ENCODE measurements at regions not wholly inside any gene's neighbourhood (a gene's known extent, or its start where the extent isn't known, plus 50 kb on each side); places are given as distances from the start of the nearest gene placed in this dataset.

- TF ChIP-seq ZNF462 (CRISPR knock-in tag; IDR thresholded peaks at IDR 0.05) (no peak), NANOG (IDR thresholded peaks at IDR 0.05; ENCODE audit: borderline replicate concordance) (no peak), JUNB (IDR thresholded peaks at IDR 0.05; ENCODE audit: unreplicated experiment) (no peak), ETS1 (IDR thresholded peaks at IDR 0.05) (no peak), POLR2AphosphoS5 (IDR thresholded peaks at IDR 0.05; ENCODE audit: low read depth) (no peak)
Observed at GRCh38 chr5:162683284-162683683, 615.7 kb downstream of the GABRG2 start (continued).

DNA sequence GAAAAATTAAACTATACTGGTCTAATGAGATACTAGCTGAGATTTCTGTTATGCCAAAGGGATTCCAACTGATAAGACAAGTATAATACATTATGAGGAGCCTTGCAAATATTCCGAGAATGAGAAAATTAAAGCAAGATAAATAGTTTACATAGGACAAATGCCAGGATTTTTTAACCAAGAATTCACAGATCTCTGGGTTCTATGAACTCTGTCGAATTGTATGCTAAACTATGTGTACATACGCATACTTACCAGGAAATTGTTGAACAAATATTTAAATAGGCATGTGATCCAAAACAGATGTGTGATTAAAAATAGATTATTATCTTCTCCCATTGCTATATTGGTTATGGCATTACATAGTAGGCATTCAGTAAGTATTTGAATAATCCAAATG is 616.6 kb downstream of the GABRG2 start:
- H4K20me1 ChIP-seq (replicated peaks; ENCODE audit: insufficient read depth) = no peaks in the 10 kb centered on the region
- no peaks in the 10 kb centered on the region for H3K79me2 ChIP-seq (replicated peaks; ENCODE audit: insufficient read depth)
- no peaks in the 10 kb centered on the region for H3K36me3 ChIP-seq (ENCODE audit: insufficient read depth)
- H3K27me3 Mint-ChIP-seq (ENCODE audit: insufficient read depth, low read depth, poor library complexity) = no peaks in the 10 kb centered on the region
- H3K9me3 Mint-ChIP-seq = peaks cover 15% of the 10 kb centered on the region; the same call in 1 of the 3 replicates
- 0 out of 3 replicates have a peak, but pooled peaks cover 2% of the 10 kb centered on the region for H3K36me3 Mint-ChIP-seq (ENCODE audit: low read depth)
- no peaks in the 10 kb centered on the region for H3F3A ChIP-seq (replicated peaks; ENCODE audit: low read depth)
- H3K9me2 ChIP-seq (ENCODE audit: insufficient read depth) = no peaks in the 10 kb centered on the region; the same call in 1 of the 2 replicates
- no peak for DNase-seq (ENCODE audit: low spot score)
- H3K27me3 ChIP-seq (ENCODE audit: insufficient read depth) = no peaks in the 10 kb centered on the region
- no peak for ATAC-seq
- no peak overlapping the region for H3K4me3 Mint-ChIP-seq
- H2AFZ ChIP-seq = no peak overlapping the region
- no peak overlapping the region for H3K27ac ChIP-seq (ENCODE audit: low read depth)
- no peak overlapping the region for H3K4me3 ChIP-seq
- no peaks in the 10 kb centered on the region for H3K4me1 ChIP-seq (ENCODE audit: insufficient read depth)
- H3K4me1 Mint-ChIP-seq = no peaks in the 10 kb centered on the region
- no peak overlapping the region for H3K4me2 ChIP-seq
- no peak overlapping the region for H3K27ac Mint-ChIP-seq
- TF ChIP-seq ETS1 (IDR thresholded peaks at IDR 0.05) = no peak
- no peak for TF ChIP-seq ZNF114 (CRISPR knock-in tag; IDR thresholded peaks at IDR 0.05)
- no peak for TF ChIP-seq EZH2phosphoT487 (IDR thresholded peaks at IDR 0.05; ENCODE audit: unreplicated experiment)
- no peak for TF ChIP-seq JUNB (IDR thresholded peaks at IDR 0.05; ENCODE audit: unreplicated experiment)
- no peak for TF ChIP-seq EZH2 (IDR thresholded peaks at IDR 0.05; ENCODE audit: low read depth, unreplicated experiment)
- TF ChIP-seq CREB1 (CRISPR knock-in tag; IDR thresholded peaks at IDR 0.05; ENCODE audit: low read depth) = no peak
- TF ChIP-seq ZNF331 (CRISPR knock-in tag; IDR thresholded peaks at IDR 0.05; ENCODE audit: low read depth) = no peak
- TF ChIP-seq POLR2AphosphoS5 (IDR thresholded peaks at IDR 0.05; ENCODE audit: low read depth) = no peak
- no peak for TF ChIP-seq STAT1 (IDR thresholded peaks at IDR 0.05; ENCODE audit: unreplicated experiment)

Measured in GM23338 (cell line).